ENCODE measurements at regions not wholly inside any gene's neighbourhood (a gene's known extent, or its start where the extent isn't known, plus 50 kb on each side); places are given as distances from the start of the nearest gene placed in this dataset.

DNA sequence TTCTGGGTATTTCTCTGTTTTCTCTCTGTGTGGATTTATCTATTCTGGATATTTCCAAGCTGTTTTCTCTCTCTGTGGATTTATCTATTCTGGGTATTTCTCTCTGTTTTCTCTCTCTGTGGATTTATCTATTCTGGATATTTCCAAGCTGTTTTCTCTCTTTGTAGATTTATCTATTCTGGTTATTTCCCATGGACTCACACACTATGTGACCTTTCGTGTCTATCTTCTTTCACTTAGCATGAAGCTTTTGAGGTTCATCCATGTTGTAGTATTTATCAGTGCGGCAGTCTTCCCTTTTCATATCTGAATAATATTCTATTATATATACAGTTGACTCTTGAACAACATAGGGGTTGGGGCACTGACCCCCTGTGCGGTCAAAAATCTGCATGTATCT, 435.0 kb upstream of the CNTNAP2 start (continued):
- TF ChIP-seq, protein P1, sequence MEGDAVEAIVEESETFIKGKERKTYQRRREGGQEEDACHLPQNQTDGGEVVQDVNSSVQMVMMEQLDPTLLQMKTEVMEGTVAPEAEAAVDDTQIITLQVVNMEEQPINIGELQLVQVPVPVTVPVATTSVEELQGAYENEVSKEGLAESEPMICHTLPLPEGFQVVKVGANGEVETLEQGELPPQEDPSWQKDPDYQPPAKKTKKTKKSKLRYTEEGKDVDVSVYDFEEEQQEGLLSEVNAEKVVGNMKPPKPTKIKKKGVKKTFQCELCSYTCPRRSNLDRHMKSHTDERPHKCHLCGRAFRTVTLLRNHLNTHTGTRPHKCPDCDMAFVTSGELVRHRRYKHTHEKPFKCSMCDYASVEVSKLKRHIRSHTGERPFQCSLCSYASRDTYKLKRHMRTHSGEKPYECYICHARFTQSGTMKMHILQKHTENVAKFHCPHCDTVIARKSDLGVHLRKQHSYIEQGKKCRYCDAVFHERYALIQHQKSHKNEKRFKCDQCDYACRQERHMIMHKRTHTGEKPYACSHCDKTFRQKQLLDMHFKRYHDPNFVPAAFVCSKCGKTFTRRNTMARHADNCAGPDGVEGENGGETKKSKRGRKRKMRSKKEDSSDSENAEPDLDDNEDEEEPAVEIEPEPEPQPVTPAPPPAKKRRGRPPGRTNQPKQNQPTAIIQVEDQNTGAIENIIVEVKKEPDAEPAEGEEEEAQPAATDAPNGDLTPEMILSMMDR (IDR thresholded peaks at IDR 0.05; ENCODE audit: control extremely low read depth in 1 of 3, insufficient read depth in 1 of 3, low read depth in 1 of 3, low read length in 3 of 3), result no peak
- TF ChIP-seq RAD21 (IDR thresholded peaks at IDR 0.05 in 1 of 2, conservative IDR thresholded peaks at IDR 0.05 in 1 of 2; ENCODE audit: low read depth in 2 of 2, low read length in 2 of 2) (no peak), TAF7 (optimal IDR thresholded peaks at IDR 0.05; ENCODE audit: borderline replicate concordance, low read depth, low read length) (no peak), RNF2 (IDR thresholded peaks at IDR 0.05; ENCODE audit: borderline replicate concordance, low read depth, low read length, missing control alignments, poor library complexity, severe bottlenecking) (no peak), POU5F1 (IDR thresholded peaks at IDR 0.05; ENCODE audit: low read depth, low read length) (no peak)
- TF ChIP-seq, protein P2, sequence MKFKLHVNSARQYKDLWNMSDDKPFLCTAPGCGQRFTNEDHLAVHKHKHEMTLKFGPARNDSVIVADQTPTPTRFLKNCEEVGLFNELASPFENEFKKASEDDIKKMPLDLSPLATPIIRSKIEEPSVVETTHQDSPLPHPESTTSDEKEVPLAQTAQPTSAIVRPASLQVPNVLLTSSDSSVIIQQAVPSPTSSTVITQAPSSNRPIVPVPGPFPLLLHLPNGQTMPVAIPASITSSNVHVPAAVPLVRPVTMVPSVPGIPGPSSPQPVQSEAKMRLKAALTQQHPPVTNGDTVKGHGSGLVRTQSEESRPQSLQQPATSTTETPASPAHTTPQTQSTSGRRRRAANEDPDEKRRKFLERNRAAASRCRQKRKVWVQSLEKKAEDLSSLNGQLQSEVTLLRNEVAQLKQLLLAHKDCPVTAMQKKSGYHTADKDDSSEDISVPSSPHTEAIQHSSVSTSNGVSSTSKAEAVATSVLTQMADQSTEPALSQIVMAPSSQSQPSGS (IDR thresholded peaks at IDR 0.05; ENCODE audit: low read length), result no peak
